Mucosa of rectum (tissue), 2 donors: ENCODE measurements at regions not wholly inside any gene's neighbourhood (a gene's known extent, or its start where the extent isn't known, plus 50 kb on each side); places are given as distances from the start of the nearest gene placed in this dataset.

Source experiments
- H3K27ac ChIP-seq, 2 donors: one replicate each; pipeline ENCODE4 v1.7.0; 2013; ENCODE audit warnings: inconsistent platforms in 2 of 2, low read depth in 2 of 2, low read length in 2 of 2
- H3K27me3 ChIP-seq, 2 donors: one replicate each; pipeline ENCODE4 v1.7.0; 2013; ENCODE audit warnings: low read length in 2 of 2; ENCODE audit not compliant: control insufficient read depth in 2 of 2, insufficient read depth in 2 of 2
- H3K36me3 ChIP-seq, 2 donors: one replicate each; pipeline ENCODE4 v1.7.0; 2013; ENCODE audit warnings: low read length in 2 of 2; ENCODE audit not compliant: control insufficient read depth in 2 of 2, insufficient read depth in 2 of 2
- H3K4me1 ChIP-seq, 2 donors: one replicate each; pipeline ENCODE4 v1.7.0; 2013; ENCODE audit warnings: low read length in 2 of 2, mild to moderate bottlenecking in 1 of 2; ENCODE audit not compliant: control insufficient read depth in 2 of 2, insufficient read depth in 2 of 2
- H3K4me3 ChIP-seq, 2 donors: one replicate each; pipeline ENCODE4 v1.7.0; 2013; ENCODE audit warnings: low read length in 2 of 2
- H3K9ac ChIP-seq, 2 donors: one replicate each; pipeline ENCODE4 v1.7.0; 2013; ENCODE audit warnings: low read length in 2 of 2, low read depth in 1 of 2, mild to moderate bottlenecking in 1 of 2
- H3K9me3 ChIP-seq, 2 donors: one replicate each; pipeline ENCODE4 v1.7.0; 2013; ENCODE audit warnings: low read length in 2 of 2; ENCODE audit not compliant: control insufficient read depth in 2 of 2
- donor health status: healthy.
- donor health status: Normal muscosa, but diverticular disease.

- no peaks in the 10 kb centered on the region for H3K4me1 ChIP-seq
- no peak overlapping the region for H3K9ac ChIP-seq
- peaks cover 2 to 8% of the 10 kb centered on the region in 2 donors for H3K9me3 ChIP-seq
- no peak overlapping the region for H3K4me3 ChIP-seq
- H3K27ac ChIP-seq: no peak overlapping the region
- H3K36me3 ChIP-seq: no peaks in the 10 kb centered on the region
- H3K27me3 ChIP-seq: no peaks in the 10 kb centered on the region
Observed at GRCh38 chr10:78889536-78890063, 179.2 kb upstream of the ZMIZ1 start.

GRCh38 chr10:78890506-78890905 lies 178.3 kb upstream of the ZMIZ1 start:
- H3K9me3 ChIP-seq: peaks cover 2 to 8% of the 10 kb centered on the region in 2 donors
- no peak overlapping the region for H3K4me3 ChIP-seq
- no peak overlapping the region for H3K27ac ChIP-seq
- H3K27me3 ChIP-seq: no peaks in the 10 kb centered on the region
- H3K9ac ChIP-seq: no peak overlapping the region
- no peaks in the 10 kb centered on the region for H3K4me1 ChIP-seq
- H3K36me3 ChIP-seq: no peaks in the 10 kb centered on the region

- H3K4me3 ChIP-seq: no peak overlapping the region
- H3K9me3 ChIP-seq: no peaks in the 10 kb centered on the region
- no peaks in the 10 kb centered on the region for H3K27me3 ChIP-seq
Observed at GRCh38 chr10:78891741-78892140, 177.0 kb upstream of the ZMIZ1 start.

GRCh38 chr10:78892338-78893176 lies 176.2 kb upstream of the ZMIZ1 start:
- Histone ChIP-seq H3K4me3 (no peak overlapping the region), H3K27ac (no peak overlapping the region), H3K4me1 (no peaks in the 10 kb centered on the region)

More at GRCh38 chr10:78891741-78892140, 177.0 kb upstream of the ZMIZ1 start:
- no peaks in the 10 kb centered on the region for H3K36me3 ChIP-seq
- no peak overlapping the region for H3K27ac ChIP-seq
- no peak overlapping the region for H3K9ac ChIP-seq
- no peaks in the 10 kb centered on the region for H3K4me1 ChIP-seq

GRCh38 chr10:78893217-78893616 lies 175.5 kb upstream of the ZMIZ1 start:
- Histone ChIP-seq H3K4me3 (no peak overlapping the region), H3K9me3 (no peaks in the 10 kb centered on the region), H3K27me3 (no peaks in the 10 kb centered on the region), H3K4me1 (no peaks in the 10 kb centered on the region), H3K9ac (no peak overlapping the region), H3K36me3 (no peaks in the 10 kb centered on the region), H3K27ac (no peak overlapping the region)

More at GRCh38 chr10:78892338-78893176, 176.2 kb upstream of the ZMIZ1 start:
- Histone ChIP-seq H3K9me3 (no peaks in the 10 kb centered on the region), H3K9ac (no peak overlapping the region), H3K27me3 (no peaks in the 10 kb centered on the region), H3K36me3 (no peaks in the 10 kb centered on the region)

- H3K9me3 ChIP-seq: no peaks in the 10 kb centered on the region
- H3K4me1 ChIP-seq: no peaks in the 10 kb centered on the region
- H3K9ac ChIP-seq: no peak overlapping the region
- no peaks in the 10 kb centered on the region for H3K27me3 ChIP-seq
- no peak overlapping the region for H3K4me3 ChIP-seq
- no peaks in the 10 kb centered on the region for H3K36me3 ChIP-seq
- no peak overlapping the region for H3K27ac ChIP-seq
Observed at GRCh38 chr10:78894089-78894840, 174.5 kb upstream of the ZMIZ1 start.

GRCh38 chr10:78894841-78895195 lies 173.9 kb upstream of the ZMIZ1 start:
- Histone ChIP-seq H3K27ac (no peak overlapping the region), H3K4me1 (peaks cover 0 to 4% of the 10 kb centered on the region in 2 donors), H3K9me3 (no peaks in the 10 kb centered on the region), H3K9ac (no peak overlapping the region), H3K27me3 (no peaks in the 10 kb centered on the region), H3K4me3 (no peak overlapping the region), H3K36me3 (no peaks in the 10 kb centered on the region)

- Histone ChIP-seq H3K27me3 (no peaks in the 10 kb centered on the region), H3K4me3 (no peak overlapping the region), H3K27ac (no peak overlapping the region), H3K4me1 (peaks cover 0 to 5% of the 10 kb centered on the region in 2 donors), H3K9me3 (no peaks in the 10 kb centered on the region), H3K9ac (no peak overlapping the region), H3K36me3 (no peaks in the 10 kb centered on the region)
Observed at GRCh38 chr10:78895469-78895868, 173.3 kb upstream of the ZMIZ1 start.

GRCh38 chr10:78896159-78896928 lies 172.4 kb upstream of the ZMIZ1 start:
- no peaks in the 10 kb centered on the region for H3K9me3 ChIP-seq
- no peak overlapping the region for H3K27ac ChIP-seq
- no peaks in the 10 kb centered on the region for H3K36me3 ChIP-seq
- no peak overlapping the region for H3K9ac ChIP-seq
- no peak overlapping the region for H3K4me3 ChIP-seq
- no peaks in the 10 kb centered on the region for H3K27me3 ChIP-seq
- H3K4me1 ChIP-seq: peaks cover 0 to 5% of the 10 kb centered on the region in 2 donors
